ENCODE measurements at regions not wholly inside any gene's neighbourhood (a gene's known extent, or its start where the extent isn't known, plus 50 kb on each side); places are given as distances from the start of the nearest gene placed in this dataset.

DNA sequence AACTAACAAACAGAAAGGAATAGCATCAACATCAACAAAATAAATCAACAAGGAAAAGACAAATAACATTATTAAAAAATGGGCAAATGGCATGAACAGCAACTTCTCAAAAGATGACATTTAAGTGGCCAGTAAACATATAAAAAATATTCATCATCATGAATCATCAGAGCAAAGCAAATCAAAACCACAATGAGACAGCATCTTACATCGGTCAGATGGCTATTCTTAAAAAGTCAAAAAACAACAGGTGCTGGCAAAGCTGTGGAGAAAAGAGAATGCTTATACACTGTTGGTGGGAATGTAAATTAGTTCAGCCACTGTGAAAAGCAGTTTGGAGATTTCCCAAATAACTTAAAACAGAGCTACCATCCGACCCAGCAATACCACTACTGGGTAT lies 327.1 kb downstream of the CMPK2 start:
- TF ChIP-seq ZNF274 (CRISPR knock-in tag; IDR thresholded peaks at IDR 0.05) = no peak
- TF ChIP-seq KDM4B (CRISPR knock-in tag; IDR thresholded peaks at IDR 0.05) = no peak
- no peak for TF ChIP-seq ZSCAN22 (CRISPR knock-in tag; IDR thresholded peaks at IDR 0.05)
- no peak for TF ChIP-seq ZNF12 (CRISPR knock-in tag; IDR thresholded peaks at IDR 0.05)
- no peak for TF ChIP-seq POLR2A (IDR thresholded peaks at IDR 0.05; ENCODE audit: insufficient read depth in 1 of 2, low read depth in 2 of 2, low read length in 2 of 2)
- no peak for TF ChIP-seq FLYWCH1 (CRISPR knock-in tag; IDR thresholded peaks at IDR 0.05)
- TF ChIP-seq DNMT1 (CRISPR knock-in tag; IDR thresholded peaks at IDR 0.05) = no peak
- TF ChIP-seq, protein P1, sequence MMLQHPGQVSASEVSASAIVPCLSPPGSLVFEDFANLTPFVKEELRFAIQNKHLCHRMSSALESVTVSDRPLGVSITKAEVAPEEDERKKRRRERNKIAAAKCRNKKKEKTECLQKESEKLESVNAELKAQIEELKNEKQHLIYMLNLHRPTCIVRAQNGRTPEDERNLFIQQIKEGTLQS (CRISPR knock-in tag; IDR thresholded peaks at IDR 0.05) = no peak
- TF ChIP-seq MZF1 (CRISPR knock-in tag; IDR thresholded peaks at IDR 0.05; ENCODE audit: borderline replicate concordance) = no peak

Measured in HepG2 (cell line).